DMS 273 (cell line): ENCODE measurements at regions not wholly inside any gene's neighbourhood (a gene's known extent, or its start where the extent isn't known, plus 50 kb on each side); places are given as distances from the start of the nearest gene placed in this dataset.
"Not testable (repeated sequence)": the region's sequence is repeated elsewhere in the genome, so short reads cannot be mapped to it uniquely, and the experiment has no call there.

ENCODE experiments used
- DNase-seq: peaks from one replicate; lab custom pipeline; 2025; ENCODE audit not compliant: unreplicated experiment; lab: John Stamatoyannopoulos, UW

DNA sequence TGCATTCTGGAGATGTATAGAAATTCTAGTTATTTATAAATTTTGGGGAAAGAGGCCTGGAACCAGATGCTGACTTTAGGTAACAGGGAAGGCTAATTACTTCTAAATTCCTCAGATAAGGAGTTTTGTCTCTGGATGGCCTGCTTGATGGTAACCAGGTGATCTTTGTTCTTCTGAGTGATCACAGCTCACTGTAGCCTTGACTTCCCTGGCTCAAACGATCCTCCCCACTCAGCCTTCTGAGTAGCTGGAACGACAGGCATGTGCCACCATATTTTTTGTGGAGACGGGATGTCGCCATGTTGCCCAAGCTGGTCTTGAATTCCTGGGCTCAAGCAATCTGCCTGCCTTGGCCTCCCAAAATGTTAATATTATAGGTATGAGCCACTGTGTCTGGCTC is 54.4 kb upstream of the MSH6 start:
- DNase-seq, result no peak

DNA sequence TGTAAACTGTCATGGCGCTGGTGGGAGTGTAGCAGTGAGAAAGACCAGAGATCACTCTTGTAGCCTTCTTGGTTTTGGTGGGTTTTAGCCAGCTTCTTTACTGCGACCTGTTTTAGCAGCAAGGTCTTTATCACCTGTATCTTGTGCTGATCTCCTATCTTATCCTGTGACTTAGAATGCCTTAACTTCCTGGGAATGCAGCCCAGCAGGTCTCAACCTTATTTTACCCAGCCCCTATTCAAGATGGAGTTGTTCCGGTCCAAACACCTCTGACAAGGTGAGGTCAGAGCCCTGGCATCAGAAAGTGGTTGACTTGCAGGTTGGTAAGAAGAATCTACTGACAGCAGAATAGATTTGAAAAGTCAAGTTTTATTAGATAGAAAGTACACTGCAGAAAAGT is 55.0 kb upstream of the MSH6 start:
- no peak for DNase-seq

DNA sequence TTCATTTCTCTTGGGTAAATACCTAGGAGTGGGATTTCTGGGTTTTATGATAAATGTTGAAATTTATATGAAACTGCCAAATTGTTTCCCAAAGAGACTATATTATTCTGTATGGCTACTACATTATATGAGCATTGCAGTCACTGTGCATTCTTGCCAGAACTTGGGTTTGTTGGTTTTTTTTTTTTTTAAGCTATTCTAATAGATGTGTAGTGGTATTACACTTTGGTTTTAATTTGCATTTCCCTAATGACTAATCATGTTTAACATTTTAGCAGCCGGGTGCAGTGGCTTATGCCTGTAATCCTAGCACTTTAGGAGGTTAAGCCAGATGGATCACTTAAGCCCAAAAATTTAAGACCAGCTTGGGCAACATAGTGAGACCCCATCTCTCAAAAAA is 56.0 kb upstream of the MSH6 start:
- DNase-seq, result not testable (repeated sequence)

DNA sequence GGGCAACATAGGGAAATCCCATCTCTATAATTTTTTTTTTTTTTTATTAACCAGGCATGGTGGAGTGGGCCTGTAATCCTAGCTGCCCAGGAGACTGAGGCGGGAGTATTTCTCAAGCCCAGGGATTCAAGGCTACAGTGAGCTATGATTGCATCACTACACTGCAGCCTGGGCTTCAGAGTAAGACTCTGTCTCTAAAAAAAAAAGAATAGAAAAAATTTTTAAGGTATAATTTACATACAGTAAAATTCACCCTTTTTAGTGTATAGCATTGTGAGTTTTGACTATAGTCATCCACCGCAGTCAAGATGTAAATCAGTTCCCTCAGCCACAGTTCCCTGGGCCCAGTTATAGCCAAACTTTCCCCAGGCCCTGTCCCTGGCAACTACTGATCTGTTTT is 57.1 kb upstream of the MSH6 start:
- no peak for DNase-seq

DNA sequence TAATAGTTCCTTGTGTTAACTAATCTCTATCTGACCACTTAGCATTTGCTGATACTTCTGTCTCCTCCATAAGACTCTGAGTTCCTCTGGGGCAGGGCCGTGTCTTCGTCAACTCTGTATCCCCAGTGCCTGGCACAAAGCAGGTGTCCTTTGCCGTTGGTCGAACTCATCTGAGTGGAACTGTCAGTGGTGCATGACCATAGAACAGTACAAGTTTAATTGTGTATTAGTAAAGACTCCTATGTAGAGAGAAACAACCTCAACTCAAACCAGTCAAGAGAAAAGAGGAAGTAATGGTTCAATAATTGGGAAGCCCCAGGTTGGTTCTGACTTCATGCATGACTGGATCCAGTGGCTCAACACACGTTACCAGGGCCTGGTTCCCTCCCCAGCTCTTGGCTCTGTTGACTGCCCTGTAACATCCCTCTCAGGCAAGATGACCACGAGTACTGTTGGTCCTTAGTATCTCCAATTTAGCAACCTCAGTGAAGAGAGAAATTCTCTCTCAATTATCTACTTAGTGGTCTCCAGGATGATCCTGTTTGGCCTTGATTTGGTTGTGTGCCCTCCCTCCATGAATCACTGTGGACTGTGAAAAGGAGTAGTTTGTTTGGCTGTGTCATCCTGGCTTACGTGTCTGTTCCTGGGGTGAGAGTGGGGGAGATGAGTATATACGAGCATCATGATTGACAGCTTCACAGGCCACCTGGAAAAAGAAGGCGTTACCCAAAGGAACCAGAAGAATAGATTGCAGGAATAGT is 58.5 kb upstream of the MSH6 start:
- DNase-seq, result no peak

DNA sequence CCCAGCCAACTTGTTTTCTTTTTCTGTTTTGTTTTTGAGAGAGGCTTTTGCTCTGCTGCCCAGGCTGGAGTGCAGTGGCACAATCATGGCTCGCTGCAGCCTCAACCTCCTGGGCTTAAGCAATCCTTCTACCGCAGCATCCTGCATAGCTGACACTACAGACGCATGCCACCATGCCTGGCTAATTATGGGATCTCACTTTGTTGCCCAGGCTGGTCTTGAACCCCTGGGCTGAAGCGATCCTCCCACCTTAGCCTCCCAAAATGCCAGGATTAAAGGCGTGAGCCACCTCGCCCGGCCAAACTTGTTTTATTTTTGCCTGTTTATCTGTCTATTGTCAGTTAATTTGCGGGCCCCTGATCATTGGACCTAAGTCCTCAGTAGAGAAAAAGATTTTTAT is 61.6 kb upstream of the MSH6 start:
- no peak for DNase-seq

DNA sequence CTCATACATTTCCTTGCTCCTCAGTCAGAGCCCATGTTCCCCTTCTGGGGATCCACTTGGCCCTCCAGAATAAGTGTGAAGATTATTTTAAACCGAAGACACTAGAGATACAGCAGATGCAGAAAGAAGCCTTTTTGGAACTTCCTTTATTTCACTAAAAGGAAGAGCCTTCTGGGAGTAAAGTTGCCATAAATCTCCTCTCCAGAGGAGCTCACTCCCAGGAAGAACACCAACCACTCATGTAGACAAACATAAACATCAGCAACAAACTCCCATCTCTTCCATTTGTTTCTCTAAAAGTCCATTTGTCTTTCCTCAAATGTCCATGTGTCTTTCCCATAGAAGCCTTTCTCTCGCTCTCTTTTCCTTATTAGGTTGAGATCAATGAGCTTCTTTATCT is 62.4 kb upstream of the MSH6 start:
- no peak for DNase-seq

DNA sequence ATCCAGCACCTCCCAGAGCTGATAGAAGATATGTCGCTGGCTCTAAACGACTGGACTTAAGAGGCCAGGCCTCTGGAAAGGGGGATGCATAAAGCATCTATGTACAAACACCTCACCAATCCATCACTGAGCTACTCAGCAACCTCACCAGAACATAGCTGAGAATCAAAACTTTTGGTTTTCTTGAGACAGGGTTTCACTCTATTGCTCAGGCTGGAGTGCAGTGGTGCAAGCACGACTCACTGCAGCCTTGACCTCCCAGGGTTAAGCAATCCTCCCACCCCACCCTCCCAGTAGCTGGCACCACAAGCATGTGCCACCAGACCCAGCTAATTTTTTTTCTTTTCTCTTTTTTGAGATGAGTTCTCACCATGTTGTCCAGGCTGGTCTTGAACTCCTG is 62.9 kb upstream of the MSH6 start:
- no peak for DNase-seq

DNA sequence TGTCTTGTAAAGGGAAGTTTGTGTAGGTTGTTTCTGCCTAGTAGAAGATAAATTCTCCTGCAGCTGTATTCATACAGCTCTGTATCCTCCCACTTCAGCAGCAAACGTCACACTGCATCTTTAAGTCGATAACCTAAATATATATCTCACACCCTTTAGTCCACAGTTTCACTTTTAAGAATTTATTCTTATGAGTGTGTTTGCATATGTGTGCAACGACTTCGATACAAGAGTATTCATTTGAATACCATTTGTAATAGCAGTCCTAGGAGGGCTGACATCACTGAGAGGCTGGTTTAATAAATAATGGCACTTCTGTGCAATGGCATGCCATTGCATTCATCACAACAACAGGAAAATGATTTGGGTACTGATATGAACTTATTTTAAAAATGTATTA is 63.8 kb upstream of the MSH6 start:
- DNase-seq, result no peak

DNA sequence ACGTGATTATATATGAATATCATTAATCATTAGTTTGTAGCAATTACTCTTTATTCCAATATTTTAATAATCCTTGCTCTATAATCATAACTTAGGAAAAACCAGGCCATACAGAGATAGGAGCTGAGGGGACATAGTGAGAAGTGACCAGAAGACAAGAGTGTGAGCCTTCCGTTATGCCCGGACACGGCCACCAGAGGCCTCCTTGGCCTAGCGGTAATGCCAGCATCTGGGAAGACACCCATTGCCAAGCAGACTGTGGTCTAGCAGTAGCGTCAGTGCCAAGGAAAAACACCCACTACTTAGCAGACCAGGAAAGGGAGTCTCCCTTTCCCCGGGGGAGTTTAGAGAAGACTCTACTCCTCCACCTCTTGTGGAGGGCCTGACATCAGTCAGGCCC is 66.6 kb upstream of the MSH6 start:
- peak; percentile 4 for DNase-seq

DNA sequence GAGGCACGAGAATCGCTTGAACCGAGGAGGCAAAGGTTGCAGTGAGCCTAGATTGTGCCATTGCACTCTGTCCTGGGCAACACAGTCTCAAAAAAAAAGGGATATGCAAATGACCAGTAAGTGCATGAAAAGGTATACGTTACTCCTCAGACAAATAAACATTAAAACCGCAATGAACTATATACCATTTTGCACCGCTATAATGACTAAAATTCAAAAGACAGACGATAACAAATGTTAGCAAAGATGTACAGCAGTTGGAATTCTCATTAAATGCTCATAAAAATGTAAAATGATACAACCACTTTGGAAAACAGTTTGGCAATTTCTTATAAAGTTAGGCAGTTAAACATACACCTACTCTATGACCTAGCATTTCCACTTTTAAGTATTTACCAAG is 67.4 kb upstream of the MSH6 start:
- DNase-seq, result no peak

DNA sequence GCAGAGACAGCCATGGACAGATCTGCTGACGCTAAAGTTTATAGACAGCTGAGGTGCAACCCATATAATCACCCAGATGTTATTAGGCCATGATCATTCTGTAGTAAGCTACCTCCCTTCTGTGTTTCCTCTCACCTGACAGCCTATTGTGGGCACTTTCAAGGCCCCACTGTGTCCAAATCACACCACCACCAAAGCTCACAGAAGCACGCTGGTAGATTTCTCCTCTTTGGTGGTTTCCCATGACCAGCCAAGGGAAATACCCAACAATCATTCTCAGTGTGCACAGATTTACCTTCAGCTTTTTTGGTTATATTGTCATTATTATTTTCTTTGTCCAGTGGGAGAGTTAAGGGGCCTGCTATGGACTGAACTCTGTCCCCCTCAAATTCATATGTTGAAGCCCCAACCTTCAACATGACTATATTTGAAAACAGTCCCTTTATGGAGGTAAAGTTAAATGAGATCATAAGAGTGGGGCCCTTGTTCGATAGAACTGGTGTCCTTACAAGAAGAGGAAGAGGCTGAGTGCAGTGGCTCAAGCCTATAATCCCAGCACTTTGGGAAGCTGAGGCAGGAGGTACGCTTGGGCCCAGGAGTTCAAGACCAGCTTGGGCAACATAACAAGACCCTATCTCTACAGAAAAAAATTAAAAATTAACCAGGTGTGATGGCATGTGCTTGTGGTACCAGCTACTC is 74.0 kb upstream of the MSH6 start:
- DNase-seq, result no peak

DNA sequence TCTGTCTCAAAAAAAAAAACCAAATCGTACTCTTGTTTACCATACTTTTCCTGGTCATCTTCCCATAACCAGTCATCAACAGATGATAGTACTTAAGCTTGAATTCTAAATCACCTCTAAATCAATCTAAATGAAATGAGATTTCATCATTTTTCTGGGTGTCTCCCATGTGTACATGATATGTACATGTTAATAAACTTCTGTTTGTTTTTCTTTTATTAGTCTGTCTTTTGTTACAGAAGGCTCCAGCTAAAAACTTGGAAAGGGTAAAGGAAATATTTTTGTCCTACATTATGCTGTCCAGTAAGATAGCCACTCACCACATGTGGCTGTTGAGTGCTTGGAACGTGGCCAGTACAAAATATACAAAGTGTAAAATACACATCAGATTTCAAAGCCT is 78.7 kb upstream of the MSH6 start:
- DNase-seq, result no peak

DNA sequence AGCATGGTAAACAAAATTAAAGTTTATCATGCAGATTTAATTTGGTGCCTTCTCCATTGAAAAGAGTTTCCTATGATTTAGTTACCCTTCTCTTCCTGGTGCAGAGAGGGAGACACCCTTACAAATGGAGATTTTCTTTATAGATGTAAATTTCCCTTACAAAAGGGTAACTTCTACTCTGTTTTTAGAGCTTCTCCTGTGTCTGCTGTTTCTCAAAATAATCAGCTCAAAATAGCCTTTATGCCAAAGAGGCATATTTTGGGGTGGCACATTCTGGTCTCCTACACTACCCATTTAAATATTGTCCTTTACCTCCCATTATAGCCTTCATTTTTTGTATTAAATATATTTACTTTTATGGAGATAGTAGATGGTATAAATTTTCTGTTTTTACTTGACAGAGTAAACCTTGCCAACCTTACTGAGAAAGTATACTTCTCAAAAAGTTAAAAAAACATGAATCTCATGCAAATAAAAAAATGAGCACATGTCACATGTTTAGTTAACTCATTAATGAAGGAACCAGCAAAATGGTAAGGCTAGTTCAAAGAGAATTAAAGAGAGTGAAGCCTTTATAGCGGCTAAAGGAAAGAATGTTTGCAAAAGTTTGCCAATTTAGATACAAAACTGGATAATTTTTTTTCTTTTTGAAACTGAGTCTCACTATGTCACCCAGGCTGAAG is 83.3 kb upstream of the MSH6 start:
- DNase-seq, result no peak

DNA sequence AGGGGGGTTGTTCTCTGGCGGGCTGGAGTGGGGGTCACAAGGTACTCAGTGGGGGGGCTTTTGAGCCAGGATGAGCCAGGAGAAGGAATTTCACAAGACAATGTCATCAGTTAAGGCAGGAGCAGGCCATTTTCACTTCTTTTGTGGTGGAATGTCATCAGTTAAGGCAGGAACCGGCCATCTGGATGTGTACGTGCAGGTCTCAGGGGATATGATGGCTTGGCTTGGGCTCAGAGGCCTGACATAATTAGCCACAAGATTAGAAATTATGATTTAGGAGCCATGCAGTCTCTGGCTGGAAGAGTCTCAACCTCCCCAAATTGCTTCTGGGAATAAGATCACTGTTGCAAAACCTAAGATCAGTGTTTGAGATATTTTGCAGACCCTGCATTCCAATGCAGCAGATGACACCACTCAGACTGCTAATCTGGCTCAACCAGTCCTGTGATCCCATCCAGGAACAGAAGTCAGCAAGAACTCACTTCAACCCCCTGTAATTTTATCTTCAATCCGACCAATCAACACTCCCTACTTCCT is 84.4 kb upstream of the MSH6 start:
- peak; percentile 7 for DNase-seq

DNA sequence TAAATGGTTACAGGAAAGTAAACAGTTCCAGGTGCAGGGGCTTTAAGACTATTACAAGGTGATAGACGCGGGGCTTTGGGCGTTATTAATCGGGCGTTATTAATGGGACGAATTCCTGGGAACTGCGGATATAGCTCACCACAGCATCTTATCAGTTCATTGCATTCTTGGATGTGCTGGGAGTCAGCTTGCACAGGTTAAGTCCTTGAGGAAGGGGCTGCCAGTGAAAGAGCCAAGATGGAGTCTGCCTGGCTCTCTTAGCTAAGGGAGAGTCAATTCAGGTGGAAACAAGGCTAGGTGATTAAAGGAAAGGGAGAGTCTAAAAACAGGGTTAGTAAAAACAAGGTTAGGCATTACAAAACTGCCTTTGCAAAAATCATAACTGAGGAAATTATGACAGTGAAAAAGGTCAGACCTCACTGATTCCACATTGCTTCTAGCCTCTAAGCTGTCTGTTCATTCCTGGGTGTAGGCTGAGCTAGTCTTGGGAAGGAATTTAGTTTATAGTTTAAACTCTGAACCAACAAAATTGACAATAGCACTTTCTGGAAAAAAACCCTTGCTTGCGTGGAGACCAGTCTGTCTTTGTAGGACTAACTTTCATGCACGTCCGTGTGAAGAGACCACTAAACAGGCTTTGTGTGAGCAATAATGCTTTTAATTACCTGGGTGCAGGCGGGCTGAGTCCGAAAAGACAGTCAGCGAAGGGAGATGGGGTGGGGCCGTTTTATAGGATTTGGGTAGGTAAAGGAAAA is 85.1 kb upstream of the MSH6 start:
- not testable (repeated sequence) for DNase-seq

DNA sequence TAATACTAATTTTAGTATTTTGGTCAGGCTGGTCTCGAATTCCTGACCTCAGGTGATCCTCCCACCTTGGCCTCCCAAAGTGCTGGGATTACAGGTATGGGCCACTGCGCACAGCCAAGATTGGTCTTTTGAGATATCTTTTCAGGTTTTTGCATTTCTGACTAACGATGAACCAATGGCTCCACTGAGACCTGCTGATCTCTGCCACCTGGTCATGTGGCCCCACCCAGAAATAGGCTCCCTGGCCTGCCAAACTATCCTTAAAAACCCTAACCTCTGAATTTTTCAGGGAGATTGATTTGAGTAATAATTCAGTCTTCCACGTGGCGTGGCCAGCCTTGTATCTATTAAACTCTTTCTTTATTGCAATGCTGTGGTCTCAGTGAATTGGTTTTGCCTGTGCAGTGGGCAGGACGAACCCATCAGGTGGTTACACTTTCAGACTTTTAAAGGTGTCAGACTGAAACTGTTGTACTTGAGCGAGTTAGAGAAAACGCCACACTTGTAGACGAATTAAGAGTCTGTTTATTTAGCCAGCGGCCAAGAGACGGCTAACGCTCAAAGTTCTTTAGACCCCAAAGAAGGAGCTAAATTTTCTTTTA is 85.8 kb upstream of the MSH6 start:
- DNase-seq, result no peak

DNA sequence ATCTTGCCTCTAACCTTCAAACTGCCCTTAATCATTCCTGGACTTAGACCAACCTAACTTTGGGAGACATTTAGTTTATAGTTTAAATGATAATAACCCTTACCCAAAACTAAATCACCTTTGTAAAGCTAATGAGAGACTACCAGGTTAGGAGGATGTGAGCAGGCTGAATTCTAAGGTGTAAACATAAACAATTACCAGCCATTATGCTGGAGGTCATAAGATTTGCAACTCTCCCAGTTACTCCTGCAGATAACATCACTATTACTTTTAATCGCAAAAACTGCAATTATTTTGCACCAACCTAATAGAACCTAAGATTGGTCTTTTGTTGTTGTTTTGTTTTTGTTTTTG is 86.5 kb upstream of the MSH6 start:
- no peak for DNase-seq

DNA sequence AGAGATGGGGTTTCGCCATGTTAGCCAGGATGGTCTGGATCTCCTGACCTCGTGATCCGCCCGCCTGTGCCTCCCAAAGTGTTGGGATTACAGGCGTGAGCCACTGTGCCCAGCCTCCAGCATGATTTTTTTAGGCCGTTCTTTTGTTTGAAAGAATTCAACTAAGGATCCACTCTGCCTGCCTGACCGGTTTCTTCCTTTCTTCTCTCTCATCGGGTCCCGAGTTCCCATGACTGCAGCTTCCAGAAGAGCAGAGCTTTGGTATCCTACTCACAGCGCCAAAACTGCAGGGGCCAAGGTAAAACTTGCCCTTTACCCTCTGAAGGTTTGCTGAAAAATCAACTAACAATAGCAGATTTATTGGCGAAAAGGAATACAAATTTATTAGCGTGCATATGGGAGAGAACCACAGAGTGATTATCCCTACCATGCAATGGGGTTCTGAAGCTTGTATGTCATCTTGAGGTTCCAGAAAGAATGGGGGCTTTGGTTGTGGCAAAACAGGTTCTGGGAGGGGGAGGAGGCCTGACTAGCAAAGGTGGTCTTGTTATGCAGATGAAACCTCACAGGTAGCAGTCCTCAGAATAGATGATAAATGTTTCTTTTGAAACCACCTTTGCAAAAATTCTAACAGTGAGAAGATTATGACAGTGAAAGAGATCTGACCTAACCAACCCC is 87.0 kb upstream of the MSH6 start:
- no peak for DNase-seq

DNA sequence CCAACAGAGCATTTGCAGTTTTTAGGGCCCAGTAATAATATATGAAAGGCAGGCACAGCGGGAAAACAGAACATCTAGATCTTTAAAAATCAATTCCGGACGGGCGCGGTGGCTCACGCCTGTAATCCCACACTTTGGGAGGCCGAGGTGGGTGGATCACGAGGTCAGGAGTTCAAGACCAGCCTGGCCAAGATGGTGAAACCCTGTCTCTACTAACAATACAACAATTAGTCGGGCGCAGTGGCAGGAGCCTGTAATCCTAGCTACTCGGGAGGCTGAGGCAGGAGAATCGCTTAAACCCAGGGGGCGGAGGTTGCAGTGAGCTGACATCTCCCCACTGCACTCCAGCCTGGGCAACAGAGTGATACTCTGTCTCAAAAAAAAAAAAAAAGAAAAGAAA is 88.5 kb upstream of the MSH6 start:
- DNase-seq, result not testable (repeated sequence)
